GM13977 (cell line): ENCODE measurements at regions not wholly inside any gene's neighbourhood (a gene's known extent, or its start where the extent isn't known, plus 50 kb on each side); places are given as distances from the start of the nearest gene placed in this dataset.

Experiments used
- DNase-seq: peaks from one replicate; pipeline ENCODE4 v3.0.0; 2012; ENCODE audit warnings: low spot score
- CTCF ChIP-seq: IDR thresholded peaks from 2 replicates; pipeline ENCODE4 v1.5.1; 2012; ENCODE audit warnings: mild to moderate bottlenecking, control low read depth; ENCODE audit not compliant: insufficient read depth; ENCODE audit errors: extremely low read depth, missing control alignments
- in situ Hi-C: fragments of 300-500 bp; cut with MboI; formaldehyde crosslinking; loops from one replicate; pipeline ENCODE4 v1.12.0; 2022; ENCODE audit warnings: low sequenced_read_pairs, low pct_unique_long_range_greater_than_20kb, mixed read lengths, inconsistent platforms; ENCODE audit not compliant: unreplicated experiment

- no peak for DNase-seq
- no peak for TF ChIP-seq CTCF
- in situ Hi-C loops: no loop called here
Observed at GRCh38 chr7:153097511-153098201, 338.1 kb downstream of the ACTR3B start.

- DNase-seq: no peak
- in situ Hi-C loops: no loop called here
- TF ChIP-seq CTCF: no peak
Observed at GRCh38 chr7:153099235-153099634, 339.7 kb downstream of the ACTR3B start.

- no peak for TF ChIP-seq CTCF
- DNase-seq: no peak
- in situ Hi-C loops: no loop called here
Observed at GRCh38 chr7:153100691-153101237, 341.2 kb downstream of the ACTR3B start.

GRCh38 chr7:153103202-153103601 lies 343.6 kb downstream of the ACTR3B start:
- TF ChIP-seq CTCF: no peak
- DNase-seq: no peak
- in situ Hi-C loops: no loop called here

GRCh38 chr7:153107826-153108225 lies 348.3 kb downstream of the ACTR3B start:
- in situ Hi-C loops: no loop called here
- no peak for TF ChIP-seq CTCF
- no peak for DNase-seq

- in situ Hi-C loops: no loop called here
- DNase-seq: no peak
- no peak for TF ChIP-seq CTCF
Observed at GRCh38 chr7:153109566-153109965, 350.0 kb downstream of the ACTR3B start.
